Parathyroid adenoma (tissue), 2 donors: ENCODE measurements at regions not wholly inside any gene's neighbourhood (a gene's known extent, or its start where the extent isn't known, plus 50 kb on each side); places are given as distances from the start of the nearest gene placed in this dataset.
"Not testable (repeated sequence)": the region's sequence is repeated elsewhere in the genome, so short reads cannot be mapped to it uniquely, and the experiment has no call there.

Experiments
- H2AFZ ChIP-seq: fragments of 300-600 bp; sonication (generic); one replicate; pipeline ENCODE4 v1.7.0; 2017; ENCODE audit warnings: antibody characterized with exemption, mild to moderate bottlenecking
- H3K27ac ChIP-seq: fragments of 300-600 bp; sonication (generic); one replicate; pipeline ENCODE4 v1.7.0; 2017
- H3K27me3 ChIP-seq: fragments of 300-600 bp; sonication (generic); one replicate; pipeline ENCODE4 v1.7.0; 2017; ENCODE audit warnings: low read length; ENCODE audit not compliant: control insufficient read depth, insufficient read depth
- H3K36me3 ChIP-seq: fragments of 300-600 bp; sonication (generic); one replicate; pipeline ENCODE4 v1.7.0; 2017; ENCODE audit warnings: low read length; ENCODE audit not compliant: control insufficient read depth, insufficient read depth
- H3K4me1 ChIP-seq: fragments of 300-600 bp; sonication (generic); one replicate; pipeline ENCODE4 v1.7.0; 2017; ENCODE audit warnings: control low read depth
- H3K4me2 ChIP-seq: fragments of 300-600 bp; sonication (generic); one replicate; pipeline ENCODE4 v1.7.0; 2017; ENCODE audit warnings: low read length
- H3K4me3 ChIP-seq: fragments of 300-600 bp; sonication (generic); one replicate; pipeline ENCODE4 v1.7.0; 2017; ENCODE audit warnings: low read depth, low read length
- H3K79me2 ChIP-seq: fragments of 300-600 bp; sonication (generic); one replicate; pipeline ENCODE4 v1.7.0; 2017; ENCODE audit warnings: control low read depth
- H3K9ac ChIP-seq: fragments of 300-600 bp; sonication (generic); one replicate; pipeline ENCODE4 v1.7.0; 2017; ENCODE audit warnings: mild to moderate bottlenecking
- H3K9me3 ChIP-seq: fragments of 300-600 bp; sonication (generic); one replicate; pipeline ENCODE4 v1.7.0; 2017; ENCODE audit warnings: low read length; ENCODE audit not compliant: control insufficient read depth
- TF ChIP-seq, protein P1 (sequence below): fragments of 300-600 bp; sonication (generic); IDR thresholded peaks from one replicate; pipeline ENCODE4 v1.7.0; 2017; ENCODE audit warnings: antibody characterized with exemption, mild to moderate bottlenecking
- donor health status: primary hyperparathyroidism.

DNA sequence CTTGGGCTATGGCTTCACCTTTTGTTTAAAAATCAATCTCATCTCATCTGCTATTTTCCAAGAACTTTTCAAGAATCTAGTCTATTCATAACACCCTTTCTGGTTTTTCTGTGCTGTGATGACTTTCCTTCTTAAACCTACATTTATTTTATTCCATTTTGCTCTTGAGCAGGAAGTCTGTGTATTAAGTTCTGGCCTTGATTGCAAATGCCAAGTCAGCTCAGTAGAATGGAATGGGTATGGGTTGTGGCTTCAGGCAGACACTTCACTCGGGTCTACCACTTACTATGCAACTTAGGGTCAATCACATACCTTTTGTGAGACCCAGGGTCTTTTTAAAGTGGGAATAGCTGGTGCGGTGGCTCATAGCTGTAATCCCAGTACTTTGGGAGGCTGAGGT, 522.3 kb downstream of the TRIML1 start:
- Histone ChIP-seq H2AFZ (no peak overlapping the region), H3K36me3 (no peaks in the 10 kb centered on the region), H3K9ac (no peak overlapping the region), H3K27me3 (no peaks in the 10 kb centered on the region), H3K27ac (no peak overlapping the region), H3K4me3 (no peak overlapping the region), H3K79me2 (no peaks in the 10 kb centered on the region), H3K4me1 (no peaks in the 10 kb centered on the region), H3K4me2 (no peak overlapping the region), H3K9me3 (no peaks in the 10 kb centered on the region)
- TF ChIP-seq, protein P1, sequence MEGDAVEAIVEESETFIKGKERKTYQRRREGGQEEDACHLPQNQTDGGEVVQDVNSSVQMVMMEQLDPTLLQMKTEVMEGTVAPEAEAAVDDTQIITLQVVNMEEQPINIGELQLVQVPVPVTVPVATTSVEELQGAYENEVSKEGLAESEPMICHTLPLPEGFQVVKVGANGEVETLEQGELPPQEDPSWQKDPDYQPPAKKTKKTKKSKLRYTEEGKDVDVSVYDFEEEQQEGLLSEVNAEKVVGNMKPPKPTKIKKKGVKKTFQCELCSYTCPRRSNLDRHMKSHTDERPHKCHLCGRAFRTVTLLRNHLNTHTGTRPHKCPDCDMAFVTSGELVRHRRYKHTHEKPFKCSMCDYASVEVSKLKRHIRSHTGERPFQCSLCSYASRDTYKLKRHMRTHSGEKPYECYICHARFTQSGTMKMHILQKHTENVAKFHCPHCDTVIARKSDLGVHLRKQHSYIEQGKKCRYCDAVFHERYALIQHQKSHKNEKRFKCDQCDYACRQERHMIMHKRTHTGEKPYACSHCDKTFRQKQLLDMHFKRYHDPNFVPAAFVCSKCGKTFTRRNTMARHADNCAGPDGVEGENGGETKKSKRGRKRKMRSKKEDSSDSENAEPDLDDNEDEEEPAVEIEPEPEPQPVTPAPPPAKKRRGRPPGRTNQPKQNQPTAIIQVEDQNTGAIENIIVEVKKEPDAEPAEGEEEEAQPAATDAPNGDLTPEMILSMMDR: no peak

DNA sequence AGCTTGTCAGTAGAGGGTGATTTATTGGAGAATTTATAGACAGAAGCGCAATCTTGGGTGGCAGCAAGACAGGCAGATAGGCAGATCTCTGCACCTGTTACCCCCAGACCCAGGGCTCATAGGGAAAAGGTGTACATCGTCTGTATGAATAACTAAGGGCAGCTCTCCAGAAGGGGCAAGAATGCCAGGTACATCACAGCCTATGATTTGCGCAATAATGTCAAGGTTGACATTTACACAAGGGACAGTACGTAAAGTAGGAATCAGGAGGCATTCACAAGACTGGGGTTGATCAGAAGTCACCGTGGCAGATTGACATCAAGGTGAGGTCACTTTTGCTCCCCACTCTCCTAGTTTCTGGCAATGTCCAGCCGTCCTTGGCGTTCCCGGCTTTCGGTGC, 524.1 kb downstream of the TRIML1 start:
- Histone ChIP-seq H3K9ac (no peak overlapping the region), H3K4me1 (no peaks in the 10 kb centered on the region), H3K79me2 (no peaks in the 10 kb centered on the region), H2AFZ (no peak overlapping the region), H3K4me2 (no peak overlapping the region), H3K36me3 (no peaks in the 10 kb centered on the region), H3K4me3 (no peak overlapping the region), H3K9me3 (no peaks in the 10 kb centered on the region), H3K27me3 (no peaks in the 10 kb centered on the region), H3K27ac (no peak overlapping the region)
- TF ChIP-seq, protein P1: no peak

DNA sequence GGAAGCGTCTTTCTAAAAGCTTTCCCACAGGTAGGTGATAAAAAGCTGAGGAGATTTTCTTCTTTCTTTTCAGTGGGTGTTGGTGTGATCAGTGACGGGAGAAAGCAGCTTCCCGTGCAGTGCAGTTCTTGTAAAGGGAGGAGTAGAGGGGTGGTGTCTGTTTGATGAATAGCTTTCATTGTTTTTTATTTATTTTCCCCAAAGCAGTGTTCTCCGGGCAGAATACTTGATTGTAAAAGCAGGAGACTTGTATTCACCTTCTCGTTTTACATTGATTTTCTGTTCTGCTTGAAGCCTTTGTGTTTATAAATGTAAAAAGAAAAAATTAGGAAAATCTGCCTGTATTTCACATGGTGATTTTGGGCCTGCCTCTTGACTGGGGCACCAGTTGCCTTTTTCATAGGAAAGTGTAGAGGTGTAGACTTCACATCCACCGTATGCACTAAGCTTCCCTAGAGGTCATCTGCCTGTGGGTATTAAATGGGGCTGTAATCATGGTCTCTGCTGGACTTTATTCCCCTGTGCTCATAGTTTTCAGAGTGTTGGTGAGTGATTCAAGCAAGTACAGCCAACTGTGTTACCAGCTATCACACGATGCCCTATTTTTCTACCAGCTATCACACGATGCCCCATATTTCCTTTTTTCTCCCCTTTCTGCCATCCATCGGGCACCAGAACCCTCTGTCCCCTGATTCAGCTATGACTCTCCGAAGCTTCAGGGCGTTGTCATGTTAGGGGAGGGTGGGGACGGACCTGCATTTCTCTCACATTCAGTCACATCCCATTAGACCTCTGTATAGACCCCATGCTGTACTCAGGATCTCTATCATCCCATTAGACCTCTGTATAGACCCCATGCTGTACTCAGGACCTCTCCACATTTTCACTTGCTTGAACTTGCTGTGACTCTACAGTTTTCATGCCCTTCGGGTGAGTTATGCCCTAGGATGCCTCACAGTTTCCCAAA, 526.5 kb downstream of the TRIML1 start:
- Histone ChIP-seq H2AFZ (no peak overlapping the region), H3K79me2 (no peaks in the 10 kb centered on the region), H3K27me3 (no peaks in the 10 kb centered on the region), H3K27ac (no peak overlapping the region), H3K9me3 (no peaks in the 10 kb centered on the region), H3K36me3 (no peaks in the 10 kb centered on the region), H3K4me2 (no peak overlapping the region), H3K9ac (no peak overlapping the region), H3K4me1 (no peaks in the 10 kb centered on the region), H3K4me3 (no peak overlapping the region)
- TF ChIP-seq, protein P1: no peak

DNA sequence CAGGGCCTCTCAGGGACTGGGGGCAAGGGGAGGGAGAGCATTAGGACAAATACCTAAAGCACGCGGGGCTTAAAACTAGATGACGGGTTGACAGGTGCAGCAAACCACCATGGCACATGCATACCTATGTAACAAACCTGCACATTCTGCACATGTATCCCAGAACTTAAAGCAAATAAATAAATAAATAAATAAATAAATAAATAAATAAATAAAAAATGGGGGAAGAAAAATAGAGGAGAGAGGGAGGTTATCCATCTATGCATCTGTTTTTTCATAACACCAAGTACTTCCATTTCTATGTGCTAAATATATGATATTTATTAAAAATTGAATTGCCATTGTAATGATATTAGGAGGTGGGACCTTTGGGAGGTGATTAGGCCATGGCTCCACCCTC, 539.5 kb downstream of the TRIML1 start:
- H3K4me2 ChIP-seq, H3K27me3 ChIP-seq, H3K9me3 ChIP-seq, H3K36me3 ChIP-seq, H3K27ac ChIP-seq, H3K9ac ChIP-seq, H3K4me1 ChIP-seq, H2AFZ ChIP-seq, H3K79me2 ChIP-seq, H3K4me3 ChIP-seq: not testable (repeated sequence)

DNA sequence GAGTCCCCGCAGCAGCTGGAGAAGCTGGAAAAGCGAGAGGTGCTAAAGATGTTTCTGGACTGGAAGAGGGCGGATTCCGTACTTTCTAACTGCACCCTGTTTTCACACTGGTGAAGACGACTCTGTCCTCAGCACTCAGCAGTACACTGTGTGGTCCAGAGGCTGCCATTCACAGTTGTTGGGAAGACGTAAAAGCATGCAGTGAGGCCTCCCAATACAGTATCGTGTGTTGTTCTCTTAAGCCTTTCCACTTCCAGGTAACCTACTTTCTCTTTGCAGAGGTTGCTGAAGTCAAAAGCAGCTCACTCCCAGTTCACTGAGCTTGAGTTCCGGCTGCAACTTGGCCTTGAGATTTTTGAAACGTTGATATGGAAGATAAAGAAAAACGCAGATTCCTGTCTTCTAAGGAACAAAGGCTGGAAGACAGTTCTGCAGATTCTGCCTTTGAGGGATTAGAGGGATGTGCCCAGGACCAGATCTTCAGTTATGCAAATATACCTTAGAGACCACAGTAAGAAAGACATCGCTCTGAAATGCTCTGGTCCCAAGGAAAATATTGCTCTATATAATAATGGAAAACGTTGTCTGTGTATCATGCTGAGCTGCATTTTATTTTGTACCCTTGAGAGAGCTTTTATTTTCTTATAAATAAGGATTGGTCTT, 540.9 kb downstream of the TRIML1 start:
- H3K9ac ChIP-seq: no peak overlapping the region
- H3K4me3 ChIP-seq: no peak overlapping the region
- TF ChIP-seq, protein P1: no peak
- H3K79me2 ChIP-seq: no peaks in the 10 kb centered on the region
- H3K4me2 ChIP-seq: no peak overlapping the region
- no peaks in the 10 kb centered on the region for H3K36me3 ChIP-seq
- H3K27me3 ChIP-seq: no peaks in the 10 kb centered on the region
- H3K27ac ChIP-seq: no peak overlapping the region
- no peak overlapping the region for H2AFZ ChIP-seq
- H3K4me1 ChIP-seq: no peaks in the 10 kb centered on the region
- H3K9me3 ChIP-seq: no peaks in the 10 kb centered on the region
